ENCODE measurements at regions not wholly inside any gene's neighbourhood (a gene's known extent, or its start where the extent isn't known, plus 50 kb on each side); places are given as distances from the start of the nearest gene placed in this dataset.

DNA sequence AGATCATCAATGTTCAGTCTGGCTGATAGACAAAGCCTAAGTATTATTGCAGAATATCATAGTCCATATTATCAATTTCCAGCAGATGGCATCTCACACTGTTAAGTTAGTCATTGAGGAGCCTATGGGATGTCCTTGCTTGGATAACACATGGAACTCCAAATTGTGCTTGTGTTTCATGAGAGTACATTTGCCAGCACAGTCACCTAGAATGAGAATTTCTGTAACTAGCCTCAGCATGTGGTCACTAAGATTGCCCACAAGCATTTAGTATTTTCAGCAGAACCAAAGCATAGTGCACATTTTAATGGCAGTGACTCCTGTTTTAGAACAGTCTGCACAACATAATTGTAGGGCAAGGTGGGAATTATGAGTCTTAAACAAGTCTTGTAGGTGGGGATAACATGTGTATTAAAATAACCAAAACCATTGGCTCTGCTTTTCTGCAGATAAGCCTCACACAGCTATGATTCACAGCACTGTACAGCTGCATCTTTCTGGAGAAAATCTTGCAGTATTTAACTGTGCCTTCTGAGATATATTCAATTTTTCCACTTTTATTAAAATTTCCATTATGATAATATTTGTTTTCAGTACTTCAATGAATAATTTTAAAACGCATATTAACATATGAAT, 882.8 kb upstream of the SOX9 start:
- DNase-seq (ENCODE audit: low read depth in 2 of 2): no peak

GRCh38 chr17:71247441-71248015, 873.3 kb upstream of the SOX9 start:
- DNase-seq (ENCODE audit: low read depth in 2 of 2): no peak

- DNase-seq (ENCODE audit: low read depth in 2 of 2): no peak
Observed at GRCh38 chr17:71251276-71251675, 869.5 kb upstream of the SOX9 start.

DNA sequence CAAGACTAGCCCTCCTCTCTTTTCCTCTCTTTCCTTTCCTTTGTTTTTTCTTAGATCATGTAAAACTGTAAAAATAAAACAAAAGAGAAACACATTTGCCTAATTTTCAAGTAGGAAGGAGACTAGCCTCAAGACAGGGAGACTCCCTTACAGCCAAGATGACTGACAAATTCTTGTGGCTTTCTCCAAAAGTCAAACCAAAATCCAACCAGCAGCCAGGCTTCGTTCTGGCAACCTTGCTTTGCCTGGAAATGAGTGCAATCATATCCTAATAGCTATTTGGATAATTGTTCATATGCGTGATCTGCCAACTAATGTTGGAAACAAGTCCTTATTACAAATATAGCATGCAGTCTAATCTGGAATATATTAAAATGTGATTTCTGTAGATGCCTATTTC, 868.9 kb upstream of the SOX9 start:
- DNase-seq (ENCODE audit: low read depth in 2 of 2): no peak

DNA sequence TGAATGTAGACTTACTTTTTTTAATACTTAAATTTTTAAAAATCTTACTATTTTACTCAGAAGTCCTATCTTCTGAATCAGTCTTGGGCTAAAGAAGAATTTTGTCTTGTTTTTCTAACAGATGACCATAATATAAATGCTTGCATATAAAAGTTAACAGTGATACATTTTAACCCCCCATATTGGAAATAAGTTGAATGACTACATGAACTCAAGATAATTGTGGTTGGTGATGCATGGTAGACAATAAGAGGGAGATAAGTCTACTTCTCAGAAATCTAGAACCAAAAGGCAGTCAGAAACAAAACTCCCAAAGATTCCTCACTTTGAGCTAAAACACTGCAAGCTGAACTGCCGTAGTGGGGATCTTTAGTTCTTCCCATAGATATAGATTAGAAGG, 868.4 kb upstream of the SOX9 start:
- DNase-seq (ENCODE audit: low read depth in 2 of 2): no peak

DNA sequence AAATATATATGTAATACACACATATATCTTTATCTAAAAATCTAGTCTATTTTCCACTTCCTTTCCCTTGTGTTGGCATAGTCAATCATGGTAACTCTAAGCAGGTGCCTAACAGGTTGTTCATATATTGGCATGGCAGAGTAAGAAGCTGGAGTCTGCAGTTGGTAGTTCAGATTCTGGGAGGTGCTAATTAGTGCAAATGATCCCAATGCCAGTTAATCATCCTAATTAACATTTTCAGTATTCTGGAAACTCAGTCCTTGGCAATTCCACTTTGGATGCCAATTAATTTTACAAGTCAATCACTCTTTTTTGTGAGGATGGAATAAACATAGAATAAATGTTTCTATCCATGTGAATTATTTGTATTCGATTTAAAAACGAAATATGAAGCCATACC, 863.7 kb upstream of the SOX9 start:
- no peak for DNase-seq (ENCODE audit: low read depth in 2 of 2)

DNA sequence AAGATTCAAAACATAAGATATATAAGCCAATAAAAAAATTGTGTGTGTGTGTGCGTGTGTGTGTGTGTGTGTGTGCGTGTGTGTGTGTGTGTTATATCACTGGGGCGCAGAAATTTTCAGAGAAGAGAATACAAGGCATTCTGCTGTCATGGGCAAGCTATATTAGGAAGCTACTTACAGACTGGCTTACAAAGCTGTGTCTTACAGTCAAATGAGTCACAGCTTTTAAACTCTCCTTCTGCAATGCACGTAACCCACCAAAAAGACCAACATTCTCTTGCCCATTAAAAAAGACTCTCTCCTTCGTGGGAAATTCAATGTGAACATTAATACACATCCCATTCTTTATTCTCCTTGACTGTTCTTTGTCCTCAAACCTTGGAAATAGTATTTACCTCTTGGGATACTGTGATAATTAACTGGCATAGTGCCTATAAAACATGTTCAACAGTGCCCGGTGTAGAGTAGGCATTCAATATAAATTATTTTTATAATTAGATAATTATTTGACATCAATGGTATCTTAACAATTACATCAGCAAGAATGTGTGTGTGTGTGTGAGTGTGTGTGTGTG, 860.4 kb upstream of the SOX9 start:
- DNase-seq (ENCODE audit: low read depth in 2 of 2): no peak

- DNase-seq (ENCODE audit: low read depth in 2 of 2): no peak
Observed at GRCh38 chr17:71262586-71262985, 858.2 kb upstream of the SOX9 start.

GRCh38 chr17:71267668-71268067, 853.2 kb upstream of the SOX9 start:
- no peak for DNase-seq (ENCODE audit: low read depth in 2 of 2)

- DNase-seq (ENCODE audit: low read depth in 2 of 2): no peak
Observed at GRCh38 chr17:71269201-71269600, 851.6 kb upstream of the SOX9 start.

- no peak for DNase-seq (ENCODE audit: low read depth in 2 of 2)
Observed at GRCh38 chr17:71273441-71273840, 847.4 kb upstream of the SOX9 start.

DNA sequence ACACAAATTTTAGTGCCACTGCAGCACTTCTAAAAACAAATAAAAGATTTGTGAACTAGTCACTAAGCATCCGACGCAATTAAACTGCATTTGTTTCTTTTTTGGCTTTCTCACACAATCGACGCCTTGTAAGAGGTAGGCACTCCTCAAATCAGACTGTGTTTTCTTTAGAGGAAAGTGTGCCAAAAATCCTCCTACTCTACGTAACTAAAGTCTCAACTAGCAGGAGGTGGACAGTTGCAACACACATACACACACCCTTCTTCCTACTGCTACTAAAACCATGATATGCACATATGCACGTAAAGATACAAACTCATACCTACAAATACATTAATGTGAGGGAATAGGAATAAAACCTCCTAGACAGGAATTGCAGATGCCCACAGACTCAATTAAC, 844.7 kb upstream of the SOX9 start:
- no peak for DNase-seq (ENCODE audit: low read depth in 2 of 2)

DNA sequence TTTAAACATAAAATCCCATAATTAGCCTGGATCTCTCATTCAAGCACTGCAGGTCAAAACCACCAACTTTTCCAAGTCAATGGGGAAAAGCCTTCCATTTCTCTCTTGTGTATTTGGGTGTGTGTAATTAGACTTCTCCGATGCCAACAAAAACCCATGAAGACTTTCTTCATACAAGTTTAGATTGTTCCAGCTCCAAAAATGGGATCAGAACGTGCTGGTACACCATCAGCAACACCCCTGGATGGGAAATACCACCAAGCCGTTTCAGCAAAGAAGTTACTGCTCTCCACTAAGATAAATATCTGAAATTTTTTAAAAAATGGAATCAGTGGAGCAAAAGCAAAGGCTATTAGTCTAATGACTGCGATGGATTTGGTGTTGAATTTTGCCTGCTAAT, 837.3 kb upstream of the SOX9 start:
- DNase-seq (ENCODE audit: low read depth in 2 of 2): no peak

- no peak for DNase-seq (ENCODE audit: low read depth in 2 of 2)
Observed at GRCh38 chr17:71284032-71284755, 836.6 kb upstream of the SOX9 start.

DNA sequence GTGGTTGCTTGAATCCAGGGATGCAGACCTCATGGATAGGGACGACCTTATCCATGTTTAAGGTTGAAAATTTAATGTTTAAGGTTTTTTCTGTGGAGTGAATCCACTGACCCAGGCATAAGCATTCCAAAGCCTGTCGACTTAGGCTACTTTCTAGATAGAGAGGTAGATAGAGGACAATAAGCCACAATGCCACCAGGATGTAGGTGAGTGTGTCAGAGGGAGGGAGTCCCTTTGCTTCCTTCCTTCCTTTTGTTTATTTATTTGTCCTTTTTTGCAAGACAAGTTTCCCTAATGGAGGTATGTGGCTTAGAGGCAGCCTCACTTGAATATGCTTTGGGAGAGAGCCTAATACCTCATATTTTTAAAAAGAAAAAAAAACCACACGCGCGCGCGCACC, 834.2 kb upstream of the SOX9 start:
- no peak for DNase-seq (ENCODE audit: low read depth in 2 of 2)

GRCh38 chr17:71287071-71287823, 833.6 kb upstream of the SOX9 start:
- no peak for DNase-seq (ENCODE audit: low read depth in 2 of 2)

- DNase-seq (ENCODE audit: low read depth in 2 of 2): no peak
Observed at GRCh38 chr17:71292006-71292405, 828.8 kb upstream of the SOX9 start.

DNA sequence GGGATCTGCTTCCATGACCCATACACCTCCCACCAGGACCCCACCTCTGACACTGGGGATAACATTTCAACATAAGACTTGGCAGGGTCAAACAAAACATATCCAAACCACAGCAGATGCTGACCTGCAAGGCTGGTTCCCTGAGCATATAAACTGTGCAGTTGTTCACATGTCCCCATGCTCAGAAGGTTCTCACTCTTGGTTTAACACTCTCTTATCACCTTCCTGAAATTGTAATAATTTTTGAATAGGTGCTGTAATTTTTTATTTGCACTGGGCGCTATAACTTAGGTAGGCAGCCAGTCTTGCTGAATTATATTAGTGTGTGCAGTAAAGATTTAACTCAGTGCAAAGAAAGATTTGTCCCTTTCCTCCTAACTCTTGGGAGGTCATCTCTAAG, 824.8 kb upstream of the SOX9 start:
- no peak for DNase-seq (ENCODE audit: low read depth in 2 of 2)

GRCh38 chr17:71301063-71301462, 819.8 kb upstream of the SOX9 start:
- DNase-seq (ENCODE audit: low read depth in 2 of 2): no peak

GRCh38 chr17:71302721-71303549, 817.9 kb upstream of the SOX9 start:
- DNase-seq (ENCODE audit: low read depth in 2 of 2): no peak

DNA sequence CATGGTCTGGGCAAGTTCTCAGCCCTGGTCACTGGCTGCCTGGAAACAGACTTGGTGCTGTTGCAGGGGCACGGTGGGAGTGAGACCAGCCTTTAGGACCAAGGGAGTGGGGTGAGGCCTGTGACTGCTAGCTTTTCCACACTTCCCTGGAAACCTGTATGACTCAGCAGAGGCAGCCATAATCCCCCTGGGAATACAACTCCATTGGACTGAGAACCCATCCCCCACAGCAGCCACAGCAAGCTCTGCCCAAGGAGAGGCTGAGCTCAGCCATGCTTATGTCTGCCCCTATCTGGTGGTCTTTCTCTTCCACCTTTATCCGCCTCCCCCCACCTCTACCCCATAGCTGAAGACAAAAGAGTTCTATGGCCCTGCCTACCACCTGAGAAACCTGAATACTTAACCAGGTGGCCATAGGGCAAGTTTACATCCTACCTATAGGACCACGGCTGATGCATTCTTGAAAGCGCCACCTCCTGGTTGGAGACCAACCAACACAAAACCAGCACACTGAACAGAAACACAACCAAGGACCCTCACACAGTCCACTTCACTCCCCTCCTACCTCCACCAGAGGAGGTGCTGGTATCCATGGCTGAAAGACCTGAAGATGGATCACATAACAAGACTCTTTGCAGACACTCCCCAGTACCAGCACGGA, 816.2 kb upstream of the SOX9 start:
- no peak for DNase-seq (ENCODE audit: low read depth in 2 of 2)

Data from lung microvascular endothelial cell (primary cell).